ENCODE measurements at regions not wholly inside any gene's neighbourhood (a gene's known extent, or its start where the extent isn't known, plus 50 kb on each side); places are given as distances from the start of the nearest gene placed in this dataset.

GRCh38 chr2:116668691-116669090 lies 1145.8 kb upstream of the DDX18 start (continued):
- TF ChIP-seq HDAC2 (IDR thresholded peaks at IDR 0.05; ENCODE audit: borderline replicate concordance in 1 of 2, low read depth in 2 of 2, low read length in 2 of 2) (no peak), SP4 (IDR thresholded peaks at IDR 0.05; ENCODE audit: low read length) (no peak), TAF7 (optimal IDR thresholded peaks at IDR 0.05; ENCODE audit: borderline replicate concordance, low read depth, low read length) (no peak), JUN (IDR thresholded peaks at IDR 0.05; ENCODE audit: low read depth, low read length) (no peak), POLR2AphosphoS5 (IDR thresholded peaks at IDR 0.05; ENCODE audit: low read depth, low read length) (no peak)
